ENCODE measurements at regions not wholly inside any gene's neighbourhood (a gene's known extent, or its start where the extent isn't known, plus 50 kb on each side); places are given as distances from the start of the nearest gene placed in this dataset.

DNA sequence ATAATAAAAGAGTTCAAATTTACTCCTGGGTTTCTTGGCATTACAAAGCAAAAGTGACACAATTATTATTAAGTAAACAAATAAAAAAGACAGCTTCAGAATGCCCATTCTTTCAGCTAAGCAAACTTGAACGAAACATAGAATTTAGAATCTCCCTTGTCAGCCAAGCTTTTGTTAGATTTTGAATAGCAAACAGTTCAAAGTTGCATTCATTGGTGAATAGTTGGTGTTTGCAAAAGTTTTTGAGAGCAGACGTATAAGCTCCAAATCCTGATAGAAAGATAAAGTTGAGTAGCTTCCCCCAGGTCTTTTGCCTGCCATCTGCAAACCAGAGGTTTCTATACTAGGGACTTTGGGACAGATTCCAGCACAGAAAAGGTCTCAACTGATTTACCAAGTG is 434.3 kb upstream of the TNP1 start:
- Mint-ChIP-seq H3K27ac (ENCODE audit: unreplicated experiment) (no peak overlapping the region), H3K9me3 (ENCODE audit: unreplicated experiment) (no peaks in the 10 kb centered on the region), H3K4me1 (ENCODE audit: low read depth, unreplicated experiment) (peaks cover 8% of the 10 kb centered on the region), H3K27me3 (ENCODE audit: unreplicated experiment) (peaks cover 4% of the 10 kb centered on the region), H3K4me3 (ENCODE audit: unreplicated experiment) (no peak overlapping the region), H3K36me3 (ENCODE audit: unreplicated experiment) (peaks cover 6% of the 10 kb centered on the region)
- no peak for DNase-seq
- TF ChIP-seq, protein P1, sequence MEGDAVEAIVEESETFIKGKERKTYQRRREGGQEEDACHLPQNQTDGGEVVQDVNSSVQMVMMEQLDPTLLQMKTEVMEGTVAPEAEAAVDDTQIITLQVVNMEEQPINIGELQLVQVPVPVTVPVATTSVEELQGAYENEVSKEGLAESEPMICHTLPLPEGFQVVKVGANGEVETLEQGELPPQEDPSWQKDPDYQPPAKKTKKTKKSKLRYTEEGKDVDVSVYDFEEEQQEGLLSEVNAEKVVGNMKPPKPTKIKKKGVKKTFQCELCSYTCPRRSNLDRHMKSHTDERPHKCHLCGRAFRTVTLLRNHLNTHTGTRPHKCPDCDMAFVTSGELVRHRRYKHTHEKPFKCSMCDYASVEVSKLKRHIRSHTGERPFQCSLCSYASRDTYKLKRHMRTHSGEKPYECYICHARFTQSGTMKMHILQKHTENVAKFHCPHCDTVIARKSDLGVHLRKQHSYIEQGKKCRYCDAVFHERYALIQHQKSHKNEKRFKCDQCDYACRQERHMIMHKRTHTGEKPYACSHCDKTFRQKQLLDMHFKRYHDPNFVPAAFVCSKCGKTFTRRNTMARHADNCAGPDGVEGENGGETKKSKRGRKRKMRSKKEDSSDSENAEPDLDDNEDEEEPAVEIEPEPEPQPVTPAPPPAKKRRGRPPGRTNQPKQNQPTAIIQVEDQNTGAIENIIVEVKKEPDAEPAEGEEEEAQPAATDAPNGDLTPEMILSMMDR (IDR thresholded peaks at IDR 0.05; ENCODE audit: partially characterized antibody, unreplicated experiment), result no peak

DNA sequence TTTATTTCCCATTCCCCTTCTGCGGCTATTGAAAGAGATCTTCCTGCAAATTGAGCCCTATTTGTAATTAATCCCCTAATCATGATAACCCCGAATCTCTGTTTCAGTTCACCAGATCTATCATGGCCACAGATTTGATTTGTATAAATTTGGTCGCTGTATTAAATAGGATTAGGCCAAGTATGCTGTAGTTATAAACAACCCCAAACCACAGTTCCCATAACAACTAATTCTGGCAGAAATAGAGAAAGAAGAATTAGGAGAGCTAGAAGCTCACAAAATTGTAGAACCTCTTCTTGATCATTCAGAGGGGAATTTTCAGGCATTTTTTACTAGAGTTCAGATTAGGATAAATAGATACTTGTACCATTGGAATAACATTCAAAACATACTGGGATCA is 433.7 kb upstream of the TNP1 start:
- Mint-ChIP-seq H3K9me3 (ENCODE audit: unreplicated experiment) (no peaks in the 10 kb centered on the region), H3K36me3 (ENCODE audit: unreplicated experiment) (peaks cover 6% of the 10 kb centered on the region), H3K4me3 (ENCODE audit: unreplicated experiment) (no peak overlapping the region), H3K27ac (ENCODE audit: unreplicated experiment) (no peak overlapping the region), H3K4me1 (ENCODE audit: low read depth, unreplicated experiment) (peaks cover 8% of the 10 kb centered on the region), H3K27me3 (ENCODE audit: unreplicated experiment) (peaks cover 4% of the 10 kb centered on the region)
- no peak for DNase-seq
- TF ChIP-seq, protein P1 (IDR thresholded peaks at IDR 0.05; ENCODE audit: partially characterized antibody, unreplicated experiment), result no peak

DNA sequence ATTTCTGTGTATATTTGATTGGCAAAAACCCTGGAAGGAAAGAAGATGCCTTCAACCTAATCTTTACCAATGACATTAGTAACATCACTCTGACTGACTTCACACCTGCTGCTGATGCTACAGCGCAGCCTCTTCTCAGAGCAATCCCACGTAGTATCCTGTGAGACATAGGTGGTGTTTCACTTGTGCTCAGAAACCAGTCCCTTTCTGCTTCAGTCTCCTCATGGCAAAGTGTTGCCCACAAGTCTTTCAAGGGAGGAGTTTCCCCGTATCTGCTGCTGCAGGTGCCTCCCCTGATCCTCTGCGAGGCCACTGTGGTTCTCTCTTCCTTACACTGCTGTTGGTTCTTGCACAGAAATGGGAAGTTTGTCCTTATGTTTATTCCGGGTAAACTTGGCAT is 433.2 kb upstream of the TNP1 start:
- H3K27ac Mint-ChIP-seq (ENCODE audit: unreplicated experiment), result no peak overlapping the region
- peaks cover 4% of the 10 kb centered on the region for H3K27me3 Mint-ChIP-seq (ENCODE audit: unreplicated experiment)

DNA sequence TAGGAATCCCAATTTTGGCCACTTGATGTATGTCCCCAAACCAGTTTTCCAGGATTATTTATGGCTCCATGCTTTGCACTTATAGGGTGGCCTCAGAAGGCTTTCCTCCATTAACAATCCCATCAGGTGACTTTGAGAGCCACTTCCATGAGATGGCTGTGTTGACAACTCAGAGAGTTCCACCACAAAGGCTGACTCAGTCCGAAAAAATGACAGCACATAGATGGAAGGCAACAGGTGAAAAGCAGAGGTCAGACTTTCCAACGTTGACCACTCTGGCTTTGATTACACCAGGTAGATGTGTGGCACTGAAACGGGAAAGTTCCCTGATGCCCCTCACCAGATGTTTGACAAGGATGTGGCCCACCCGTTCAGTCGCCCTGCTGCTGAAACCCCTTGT is 431.4 kb upstream of the TNP1 start:
- no peak overlapping the region for H3K27ac Mint-ChIP-seq (ENCODE audit: unreplicated experiment)

More for the DNA sequence above, 433.2 kb upstream of the TNP1 start:
- no peak for DNase-seq
- peaks cover 7% of the 10 kb centered on the region for H3K36me3 Mint-ChIP-seq (ENCODE audit: unreplicated experiment)
- no peaks in the 10 kb centered on the region for H3K9me3 Mint-ChIP-seq (ENCODE audit: unreplicated experiment)
- peaks cover 8% of the 10 kb centered on the region for H3K4me1 Mint-ChIP-seq (ENCODE audit: low read depth, unreplicated experiment)
- no peak overlapping the region for H3K4me3 Mint-ChIP-seq (ENCODE audit: unreplicated experiment)
- TF ChIP-seq, protein P1 (IDR thresholded peaks at IDR 0.05; ENCODE audit: partially characterized antibody, unreplicated experiment), result no peak

DNA sequence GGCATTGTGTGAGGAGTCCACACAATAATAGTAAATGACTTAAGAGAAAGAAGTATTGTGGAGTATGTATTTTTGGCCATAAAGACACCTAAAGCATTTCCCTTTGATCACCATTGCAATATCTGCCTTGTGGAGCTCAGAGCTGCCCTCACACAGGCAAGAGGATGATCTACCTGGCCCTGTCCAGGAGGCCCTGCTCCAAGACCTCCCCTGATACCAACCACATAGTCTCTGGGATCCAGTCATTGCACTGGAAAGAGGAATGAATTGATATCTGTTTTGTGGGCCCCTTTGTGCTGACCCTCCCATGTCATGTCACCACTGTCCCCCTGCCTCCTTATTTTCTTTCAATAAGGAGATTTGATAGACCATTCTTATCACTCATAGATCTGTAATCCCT is 430.6 kb upstream of the TNP1 start:
- Mint-ChIP-seq H3K36me3 (ENCODE audit: unreplicated experiment) (peaks cover 10% of the 10 kb centered on the region), H3K4me1 (ENCODE audit: low read depth, unreplicated experiment) (peaks cover 8% of the 10 kb centered on the region), H3K4me3 (ENCODE audit: unreplicated experiment) (no peak overlapping the region), H3K27me3 (ENCODE audit: unreplicated experiment) (peaks cover 6% of the 10 kb centered on the region), H3K27ac (ENCODE audit: unreplicated experiment) (no peak overlapping the region), H3K9me3 (ENCODE audit: unreplicated experiment) (no peaks in the 10 kb centered on the region)
- TF ChIP-seq, protein P1 (IDR thresholded peaks at IDR 0.05; ENCODE audit: partially characterized antibody, unreplicated experiment), result no peak
- DNase-seq, result no peak

More for the DNA sequence above, 431.4 kb upstream of the TNP1 start:
- peaks cover 5% of the 10 kb centered on the region for H3K27me3 Mint-ChIP-seq (ENCODE audit: unreplicated experiment)
- H3K9me3 Mint-ChIP-seq (ENCODE audit: unreplicated experiment), result no peaks in the 10 kb centered on the region
- no peak overlapping the region for H3K4me3 Mint-ChIP-seq (ENCODE audit: unreplicated experiment)
- peaks cover 10% of the 10 kb centered on the region for H3K36me3 Mint-ChIP-seq (ENCODE audit: unreplicated experiment)
- DNase-seq, result no peak
- peaks cover 8% of the 10 kb centered on the region for H3K4me1 Mint-ChIP-seq (ENCODE audit: low read depth, unreplicated experiment)
- TF ChIP-seq, protein P1 (IDR thresholded peaks at IDR 0.05; ENCODE audit: partially characterized antibody, unreplicated experiment), result no peak

Data from glutamatergic neuron (in vitro differentiated cells).